ENCODE measurements at regions not wholly inside any gene's neighbourhood (a gene's known extent, or its start where the extent isn't known, plus 50 kb on each side); places are given as distances from the start of the nearest gene placed in this dataset.
"Not testable (repeated sequence)": the region's sequence is repeated elsewhere in the genome, so short reads cannot be mapped to it uniquely, and the experiment has no call there.

DNA sequence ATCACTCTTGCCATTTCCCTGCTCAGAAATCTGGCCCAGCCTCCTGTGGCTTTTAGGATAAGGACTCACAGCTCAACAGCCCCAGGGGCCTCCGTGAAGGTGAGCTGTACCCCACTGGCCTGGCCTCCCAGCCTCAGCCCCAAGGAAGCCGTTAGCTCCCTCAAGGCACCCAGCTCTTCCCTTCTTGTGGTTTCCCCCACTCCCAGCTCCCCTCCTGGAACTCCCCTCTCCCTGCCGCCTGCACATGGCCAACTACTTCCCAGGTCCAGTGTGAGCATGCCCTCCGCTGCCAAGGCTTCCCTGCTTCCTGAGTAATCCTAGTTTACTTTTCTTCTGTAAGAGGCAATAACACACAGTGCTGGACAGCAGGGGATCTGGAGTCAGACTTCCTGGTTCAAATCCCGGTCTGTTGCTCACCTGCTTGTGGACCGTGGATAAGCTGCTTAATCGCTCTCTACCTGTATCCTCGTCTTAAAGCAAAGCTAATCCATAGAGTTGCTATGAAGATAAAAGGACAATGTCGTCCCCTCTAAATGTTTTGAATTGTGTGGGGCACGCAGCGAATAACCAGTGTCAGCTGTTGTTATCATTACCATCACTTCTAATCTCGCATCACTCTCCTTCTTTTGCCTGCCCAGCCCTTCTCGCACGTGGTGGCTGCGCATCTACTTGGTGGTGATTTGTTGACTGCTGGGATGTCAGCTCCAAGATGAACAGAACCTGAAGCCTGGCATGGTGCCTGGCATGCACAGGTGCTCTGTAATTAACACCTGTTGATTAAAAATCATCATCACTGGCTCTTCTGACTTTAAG is 86.6 kb downstream of the C5orf15 start:
- DNase-seq: no peak

DNA sequence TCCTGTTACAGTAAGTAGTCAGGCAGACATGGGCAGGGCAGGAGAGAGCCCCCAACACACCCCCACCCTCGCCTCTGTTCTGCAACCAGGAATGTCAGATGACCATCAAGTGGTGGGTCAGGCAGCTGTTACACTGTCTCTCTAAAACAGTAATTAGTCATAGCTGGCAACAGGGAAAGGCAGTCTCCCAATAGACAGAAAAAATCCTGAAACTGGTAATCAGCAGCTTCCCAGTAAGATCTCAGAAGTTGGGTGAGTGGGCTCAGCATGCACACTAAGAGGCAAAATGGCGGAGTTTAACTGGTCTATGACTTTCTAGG is 90.2 kb downstream of the C5orf15 start:
- no peak for DNase-seq

DNA sequence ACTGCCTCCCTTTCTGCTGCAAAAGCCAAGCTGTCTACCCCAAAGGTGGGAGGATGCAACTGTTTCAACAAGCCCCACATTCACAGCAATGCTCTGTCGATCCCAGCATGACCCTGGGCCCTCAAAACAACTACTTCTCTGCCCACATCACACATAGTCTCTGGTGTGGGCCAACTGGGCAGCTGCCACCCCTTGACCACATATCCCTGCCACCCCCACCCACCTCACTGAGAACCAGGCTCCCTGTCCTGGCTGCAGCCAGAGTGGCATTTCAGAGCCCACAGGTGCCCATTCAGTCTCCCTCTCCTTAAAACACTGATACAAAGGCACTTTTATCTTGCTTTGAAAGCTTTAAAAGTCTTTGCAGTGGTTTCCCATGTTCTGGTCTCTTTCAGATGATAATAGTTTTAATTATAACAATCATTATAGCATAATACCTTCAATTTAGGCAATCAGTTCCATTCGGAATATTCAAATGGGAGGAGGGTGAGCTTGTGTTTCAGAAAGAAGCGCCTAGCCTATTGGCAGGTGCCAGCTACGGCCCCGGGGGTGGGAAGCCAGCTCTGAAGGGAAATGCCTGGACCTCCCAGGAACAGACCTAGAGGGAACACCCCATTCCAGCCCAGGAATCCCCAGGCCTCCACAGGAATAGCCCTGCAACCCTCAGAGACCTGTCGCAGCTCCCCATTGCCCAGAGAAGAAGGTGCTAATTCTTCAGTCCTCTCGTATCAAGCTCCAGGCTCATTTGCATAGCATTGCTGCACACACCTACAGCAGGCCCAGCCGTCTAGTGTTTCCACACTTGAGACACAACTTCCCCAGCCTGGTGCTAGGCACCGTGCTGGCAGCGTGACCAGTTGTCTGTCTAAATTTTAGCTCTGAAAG is 90.8 kb downstream of the C5orf15 start:
- DNase-seq: no peak

DNA sequence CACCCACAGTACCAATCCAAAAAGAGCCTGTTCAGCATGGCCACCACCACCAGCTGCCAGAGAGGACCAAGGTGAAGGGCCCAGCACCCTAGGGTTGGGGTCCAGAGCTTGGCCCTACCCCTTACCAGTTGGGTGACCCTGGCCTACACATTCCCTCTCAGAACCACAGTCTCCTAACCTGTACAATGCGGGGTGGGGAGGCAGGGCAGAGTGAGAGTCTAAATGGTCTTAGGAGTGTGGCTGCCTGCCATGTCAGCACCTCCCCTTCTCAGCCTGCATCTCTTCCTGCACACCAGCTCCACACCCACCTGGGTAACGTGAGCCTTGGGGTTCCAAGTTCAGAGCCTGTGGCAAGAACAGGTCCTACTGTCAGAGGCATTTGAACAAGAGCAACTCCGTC is 92.2 kb downstream of the C5orf15 start:
- no peak for DNase-seq

DNA sequence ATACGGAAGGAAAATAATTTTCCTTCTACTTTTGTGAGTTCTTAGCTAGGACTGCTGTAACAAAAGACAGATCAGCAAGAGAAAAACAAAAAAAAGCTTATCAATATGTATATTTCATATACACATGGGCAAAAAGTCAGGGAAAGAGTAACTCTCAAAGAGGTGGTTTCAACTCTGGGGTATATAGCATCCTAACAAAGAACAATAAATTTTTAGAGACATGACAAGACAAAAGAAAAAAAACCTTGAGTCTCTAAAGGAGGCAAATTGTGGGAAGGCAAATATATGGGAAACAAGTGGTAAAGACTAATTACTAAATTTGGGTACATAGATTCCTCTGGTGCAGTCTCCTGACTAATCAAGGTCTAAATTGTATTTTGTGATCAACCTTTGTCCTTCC is 93.2 kb downstream of the C5orf15 start:
- no peak for DNase-seq

DNA sequence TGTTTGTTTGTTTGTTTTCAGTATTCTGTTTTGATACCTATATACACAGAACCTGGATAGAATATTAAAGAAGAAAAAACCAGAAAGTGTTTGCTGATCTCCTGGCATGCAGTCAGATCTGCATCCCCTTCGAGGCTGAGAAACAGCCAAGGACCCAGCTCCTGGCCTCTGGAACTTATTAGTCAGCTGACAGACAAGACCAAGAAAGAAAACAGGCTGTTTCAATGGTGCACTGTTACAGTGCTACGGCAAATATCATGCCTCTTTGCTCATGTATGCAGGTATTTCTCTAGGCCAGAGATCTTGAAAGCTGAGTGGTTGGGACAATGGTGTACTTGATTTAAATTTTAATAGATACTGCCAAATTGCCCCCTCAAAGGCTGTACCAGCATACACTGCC is 95.0 kb downstream of the C5orf15 start:
- DNase-seq: no peak

DNA sequence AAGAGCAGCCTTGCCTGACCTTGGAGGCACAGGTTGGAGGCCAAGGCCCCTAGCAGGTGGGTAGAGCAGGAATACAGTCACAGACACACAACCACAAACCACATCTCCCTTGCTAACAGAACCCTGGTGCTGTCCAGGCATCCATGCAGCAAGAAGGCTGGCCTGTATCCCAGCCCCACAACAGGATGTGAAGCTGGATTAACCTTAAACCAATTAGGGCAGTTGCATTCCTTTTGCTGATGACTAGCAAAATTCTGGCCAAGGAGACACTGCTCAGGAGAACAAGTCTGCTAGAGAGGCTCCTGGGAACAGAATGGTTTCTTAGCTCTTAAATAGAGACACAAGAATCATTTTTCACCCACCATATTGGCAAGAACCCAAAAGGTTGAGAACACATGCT is 97.8 kb downstream of the C5orf15 start:
- no peak for DNase-seq

DNA sequence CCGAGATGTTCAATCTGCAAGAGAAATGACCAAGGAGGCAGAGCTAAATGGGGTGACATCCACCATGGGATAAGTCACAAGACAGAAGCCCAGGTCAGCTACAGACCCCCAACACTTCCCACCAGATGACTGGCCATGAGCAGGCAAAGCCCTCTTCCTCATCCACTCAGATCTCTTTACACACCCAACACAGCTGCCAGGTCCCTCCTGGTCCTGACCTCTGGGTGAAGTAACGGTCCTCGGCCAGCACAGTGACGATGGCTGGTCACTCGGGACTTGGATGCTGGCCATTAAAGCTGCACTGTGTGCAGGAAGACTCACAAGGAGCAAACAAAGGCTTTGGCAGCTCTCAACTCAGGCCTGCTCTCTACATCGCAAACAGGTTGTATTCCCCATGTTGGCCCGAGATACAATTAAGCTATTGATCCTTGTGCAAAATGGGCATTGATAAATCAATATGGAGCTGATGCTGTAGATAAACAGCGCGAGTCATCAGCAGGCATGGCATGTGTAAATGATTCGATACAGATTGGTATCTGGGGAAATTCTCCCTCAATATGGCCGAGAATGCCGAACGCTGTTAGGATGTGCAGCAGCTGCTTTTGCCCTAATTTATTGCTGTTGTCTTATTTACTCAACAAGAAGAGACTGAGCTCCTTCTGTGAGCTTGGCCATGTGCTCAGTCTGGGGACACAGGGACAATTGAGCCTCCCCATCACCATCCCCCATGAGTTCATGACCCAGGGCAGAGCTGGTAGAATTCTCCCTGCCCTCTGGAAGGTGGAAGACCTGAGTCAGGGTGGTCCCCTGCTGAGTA is 98.7 kb downstream of the C5orf15 start:
- no peak for DNase-seq

DNA sequence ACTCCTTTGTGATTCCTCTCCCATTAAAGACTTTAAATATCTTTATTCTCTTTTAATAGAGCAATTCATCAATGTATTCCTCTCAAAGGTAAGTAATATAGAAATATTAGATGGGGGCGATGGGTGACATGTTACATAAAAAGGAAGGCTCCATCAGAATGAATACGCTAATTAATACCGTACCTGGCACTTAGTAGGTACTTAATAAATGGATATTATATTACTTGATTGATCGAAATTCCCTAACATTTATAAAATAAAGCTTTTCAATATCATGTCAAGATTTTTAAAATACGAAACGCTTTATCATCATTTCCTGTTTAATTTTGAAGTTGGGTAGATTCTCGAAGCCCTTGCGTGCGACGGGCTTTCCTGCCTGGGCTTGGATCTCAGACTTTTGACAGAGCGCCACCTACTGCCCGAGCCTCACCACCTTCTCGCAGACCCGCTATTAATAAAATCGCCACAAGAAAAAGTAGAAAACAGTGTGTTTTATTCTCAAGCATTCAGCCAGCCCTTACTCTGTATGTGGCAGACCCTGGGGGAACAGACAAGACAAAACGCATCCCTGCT is 99.4 kb downstream of the C5orf15 start:
- peak; percentile 89 for DNase-seq

DNA sequence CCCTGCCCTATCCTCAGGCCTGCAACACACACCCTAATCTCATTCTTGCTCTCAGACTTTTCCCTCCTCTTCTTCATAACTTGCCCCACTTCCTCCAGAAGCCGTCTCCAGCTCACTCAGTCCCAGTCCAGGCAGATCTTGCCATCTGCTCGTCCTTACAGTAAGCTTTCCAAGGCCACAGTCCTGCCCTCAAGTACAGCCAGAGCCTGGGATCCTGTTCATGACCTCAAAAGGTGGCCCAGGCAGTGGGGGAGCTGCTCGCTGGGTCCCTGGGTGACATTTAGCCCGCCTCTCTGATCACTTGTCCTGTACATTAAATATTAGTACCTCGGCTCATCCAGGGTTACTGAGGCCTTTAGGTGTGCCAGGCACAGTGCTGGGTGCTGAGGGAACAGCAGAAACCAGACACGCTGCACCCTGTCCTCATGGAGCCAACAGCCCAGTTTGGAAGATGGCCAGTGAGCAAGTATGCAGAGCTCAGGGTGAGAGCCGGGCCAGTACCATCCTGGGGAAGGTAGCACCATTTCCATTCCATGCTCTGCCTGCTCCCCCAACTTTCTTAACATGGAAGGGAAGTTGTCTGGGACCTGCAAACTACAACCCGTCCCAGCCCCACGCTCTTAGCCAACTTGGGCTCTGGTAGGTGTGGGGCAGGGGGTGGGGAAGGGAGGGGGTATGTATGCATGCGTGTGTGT is 100.4 kb downstream of the C5orf15 start:
- DNase-seq: no peak

DNA sequence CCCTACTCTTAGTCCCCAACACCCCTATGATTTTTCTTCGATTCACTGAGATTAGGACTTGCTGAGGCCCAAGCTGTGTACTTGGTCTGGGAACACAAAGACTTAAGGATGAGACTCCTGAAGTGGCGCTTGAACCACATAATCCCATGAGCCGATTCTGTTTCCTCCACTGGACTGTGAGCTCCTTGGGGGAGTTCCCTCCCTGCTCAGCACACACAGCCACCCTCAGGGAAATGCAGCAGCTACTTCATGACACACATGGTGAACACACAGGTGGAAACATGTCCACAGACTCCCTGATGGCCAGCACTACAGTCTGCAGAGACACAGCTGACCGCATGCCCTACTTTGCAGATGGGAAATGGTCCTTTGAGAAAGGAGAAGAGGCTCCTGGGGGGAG is 101.1 kb downstream of the C5orf15 start:
- DNase-seq: no peak

DNA sequence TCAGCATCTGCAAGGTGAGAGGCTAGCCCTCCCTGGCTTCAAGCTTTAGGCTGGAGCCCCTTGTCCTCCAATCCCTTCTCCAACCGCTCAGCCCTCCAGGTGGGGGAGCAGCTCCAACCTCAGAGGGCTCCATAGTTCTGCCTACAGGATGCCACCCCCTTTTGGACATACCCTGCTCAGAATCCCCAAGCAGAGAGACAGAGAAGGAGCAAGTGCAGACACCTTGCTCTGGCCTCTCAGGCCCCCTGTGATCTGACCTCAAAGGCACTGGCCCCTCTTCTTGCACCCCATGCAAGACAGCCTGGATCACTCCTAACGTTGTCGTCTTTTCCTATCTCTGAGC is 101.6 kb downstream of the C5orf15 start:
- no peak for DNase-seq

DNA sequence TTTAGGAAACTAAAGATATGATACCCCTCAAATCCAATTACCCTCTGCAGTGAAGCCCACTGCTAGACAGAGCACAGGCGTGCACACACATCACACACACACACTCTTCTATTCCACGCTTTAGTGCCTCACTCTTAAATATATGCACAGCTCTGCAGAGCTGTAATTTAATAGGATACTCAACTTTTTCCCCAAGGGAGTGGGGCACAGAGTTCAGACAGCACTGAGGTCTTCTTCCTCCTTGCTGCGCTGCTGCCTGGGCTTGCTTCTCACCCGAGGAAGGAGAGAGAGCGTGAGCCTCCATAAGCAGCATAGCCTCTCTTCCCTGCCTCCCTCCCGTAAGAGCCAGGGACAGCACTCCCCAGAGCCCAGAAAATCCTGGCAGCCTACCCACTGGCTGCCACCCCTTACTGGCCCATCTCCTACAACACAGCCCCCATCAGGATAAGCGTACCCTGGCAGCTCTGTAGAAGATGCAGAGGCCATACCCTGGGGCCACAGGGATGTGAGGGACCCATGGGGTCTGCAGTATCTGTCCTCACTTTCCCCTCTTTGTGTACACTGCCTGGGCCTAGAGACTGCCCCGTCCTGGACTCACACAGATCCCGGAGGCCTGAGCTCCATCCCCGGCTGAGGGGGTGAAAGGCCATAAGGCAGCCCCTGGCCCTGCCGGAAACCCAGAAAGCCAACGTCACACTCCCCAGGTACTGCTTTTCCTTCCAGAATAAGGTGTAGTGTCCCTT is 102.1 kb downstream of the C5orf15 start:
- DNase-seq: no peak

DNA sequence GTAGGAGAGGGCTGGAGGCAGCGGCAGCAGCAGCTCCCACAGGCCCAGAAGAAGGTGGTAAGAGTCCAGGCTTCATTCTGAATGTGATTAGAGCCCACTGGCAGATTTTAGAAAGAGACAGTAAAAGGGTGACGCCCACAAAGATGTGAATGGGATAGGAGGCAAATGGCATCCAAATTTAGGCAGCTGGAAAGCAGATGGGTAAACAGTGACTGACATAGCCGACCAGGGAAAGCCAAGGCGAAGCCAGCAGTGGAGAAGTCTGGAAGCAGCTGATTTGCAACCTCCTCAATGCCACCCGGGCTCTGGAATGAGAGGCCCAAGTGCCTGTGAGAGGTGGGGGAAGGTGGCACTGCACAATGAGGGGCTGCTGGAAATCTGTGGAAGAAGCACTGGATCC is 103.3 kb downstream of the C5orf15 start:
- DNase-seq: no peak

DNA sequence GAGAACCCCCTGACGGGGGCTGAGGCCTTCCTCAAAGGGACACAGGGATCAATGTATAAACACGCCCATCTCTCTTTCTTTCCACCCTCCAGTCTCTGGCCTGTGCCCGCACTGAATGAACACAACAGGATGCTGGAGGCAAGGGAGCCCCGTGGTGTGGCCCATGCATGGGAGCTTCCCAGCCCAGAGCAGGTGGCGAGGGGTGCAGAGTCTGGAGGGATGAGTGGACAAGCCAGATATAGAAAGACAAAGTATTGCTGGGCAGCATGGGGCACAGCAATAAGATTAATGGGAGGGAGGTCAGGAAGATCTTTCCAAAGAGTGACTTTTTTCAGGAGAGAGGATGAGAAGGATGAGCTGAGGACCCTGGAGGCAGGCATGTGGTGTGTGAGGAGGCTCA is 103.7 kb downstream of the C5orf15 start:
- no peak for DNase-seq

DNA sequence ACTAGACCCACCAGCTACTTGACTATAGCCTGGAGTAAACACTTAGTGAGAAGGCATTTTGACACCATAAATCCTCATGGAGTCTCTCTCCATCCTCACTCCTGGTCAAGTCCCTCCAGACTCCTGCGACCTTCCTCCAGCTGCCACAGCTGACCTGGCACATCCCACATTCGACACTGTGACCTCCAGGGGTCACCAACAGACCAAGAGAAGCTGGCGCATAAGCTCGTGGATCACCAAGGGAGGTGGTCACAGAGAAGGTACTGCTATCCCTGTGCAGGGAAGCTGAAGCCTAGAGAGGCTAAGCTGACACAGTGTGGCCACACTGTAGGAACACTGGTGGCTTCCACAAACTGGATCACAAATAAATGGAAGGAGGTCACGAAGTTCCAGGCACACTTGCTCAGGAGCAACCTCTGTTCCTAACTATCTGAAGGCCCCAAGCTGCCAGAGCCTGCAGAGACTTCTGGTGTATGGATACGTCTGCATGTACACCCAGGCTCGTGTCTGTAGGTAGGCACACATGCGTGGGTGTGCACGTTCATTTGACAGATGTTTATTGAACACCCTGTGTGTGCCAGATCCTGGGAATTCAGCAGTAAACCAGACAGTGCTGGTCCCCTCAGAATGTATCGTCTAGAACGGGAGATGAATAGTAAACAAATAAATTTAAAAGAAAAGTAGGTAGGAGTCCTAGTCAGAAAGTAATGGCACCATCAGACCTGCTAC is 104.4 kb downstream of the C5orf15 start:
- no peak for DNase-seq

DNA sequence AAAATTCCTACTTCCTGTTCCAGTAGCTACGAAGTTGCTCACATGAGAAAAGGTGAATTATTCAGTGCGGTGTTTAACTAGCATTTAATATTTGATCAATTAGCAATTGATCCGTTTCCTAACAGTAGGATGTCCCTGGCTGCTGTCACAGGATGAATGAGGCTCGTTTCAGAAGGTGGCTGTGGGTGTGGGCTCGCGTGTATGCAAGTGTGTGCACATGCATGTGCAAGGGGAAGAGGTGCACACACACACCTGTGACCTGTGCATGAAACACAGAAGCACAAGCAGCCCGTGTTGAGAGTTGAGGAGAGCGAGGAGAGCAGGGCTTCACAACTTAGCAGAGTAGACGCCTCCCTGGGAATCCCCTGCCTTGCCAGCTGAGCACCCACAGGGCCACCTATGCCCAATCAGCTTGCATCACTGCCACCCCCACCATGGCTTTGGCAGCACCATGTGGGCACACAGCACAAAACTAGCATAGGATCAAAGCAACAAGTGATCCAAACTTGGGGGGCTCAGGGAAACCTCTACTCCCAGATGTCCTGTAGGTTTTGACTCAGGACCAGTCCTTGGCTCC is 107.2 kb downstream of the C5orf15 start:
- no peak for DNase-seq

DNA sequence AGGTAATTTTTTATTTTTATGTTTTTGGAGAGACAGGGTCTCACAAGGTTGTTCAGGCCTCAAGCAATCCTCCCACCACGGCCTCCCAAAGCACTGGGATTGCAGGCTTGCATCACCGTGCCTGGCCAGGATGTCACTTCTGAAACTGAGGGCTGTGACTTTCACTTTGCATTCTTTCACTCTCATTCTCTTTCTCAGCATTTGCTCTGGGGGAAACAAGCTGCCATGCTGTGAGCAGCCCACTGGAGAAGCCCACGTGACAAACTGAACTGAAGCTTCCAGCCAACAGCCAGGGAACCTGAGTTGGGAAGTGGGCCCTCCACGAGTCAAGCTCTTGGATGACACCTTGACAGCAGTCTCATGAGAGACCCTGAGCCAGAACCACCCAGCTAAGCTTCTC is 109.4 kb downstream of the C5orf15 start:
- no peak for DNase-seq

DNA sequence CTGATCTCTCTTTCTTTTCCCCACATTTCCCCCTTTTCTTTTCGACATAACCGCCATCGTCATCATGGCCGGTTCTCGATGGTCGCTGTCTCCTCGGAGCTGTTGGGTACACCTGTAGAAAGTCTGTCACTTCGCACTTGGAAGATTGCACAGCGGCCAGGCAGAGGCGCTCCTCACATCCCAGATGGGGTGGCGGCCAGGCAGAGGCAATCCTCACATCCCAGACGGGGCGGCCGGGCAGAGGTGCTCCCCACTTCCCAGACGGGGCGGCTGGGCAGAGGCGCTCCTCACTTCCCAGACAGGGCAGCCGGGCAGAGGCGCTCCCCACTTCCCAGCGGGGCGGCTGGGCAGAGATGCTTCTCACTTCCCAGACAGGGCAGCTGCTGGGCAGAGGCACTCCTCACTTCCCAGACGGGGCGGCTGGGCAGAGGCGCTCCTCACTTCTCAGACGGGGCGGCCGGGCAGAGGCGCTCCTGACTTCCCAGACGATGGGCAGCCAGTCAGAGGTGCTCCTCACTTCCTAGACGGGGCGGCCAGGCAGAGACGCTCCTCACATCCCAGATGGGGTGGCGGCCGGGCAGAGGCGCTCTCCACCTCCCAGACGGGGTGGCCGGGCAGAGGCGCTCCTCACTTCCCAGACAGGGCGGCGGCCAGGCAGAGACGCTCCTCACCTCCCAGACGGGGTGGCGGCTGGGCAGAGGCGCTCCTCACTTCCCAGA is 110.7 kb downstream of the C5orf15 start:
- DNase-seq: not testable (repeated sequence)

DNA sequence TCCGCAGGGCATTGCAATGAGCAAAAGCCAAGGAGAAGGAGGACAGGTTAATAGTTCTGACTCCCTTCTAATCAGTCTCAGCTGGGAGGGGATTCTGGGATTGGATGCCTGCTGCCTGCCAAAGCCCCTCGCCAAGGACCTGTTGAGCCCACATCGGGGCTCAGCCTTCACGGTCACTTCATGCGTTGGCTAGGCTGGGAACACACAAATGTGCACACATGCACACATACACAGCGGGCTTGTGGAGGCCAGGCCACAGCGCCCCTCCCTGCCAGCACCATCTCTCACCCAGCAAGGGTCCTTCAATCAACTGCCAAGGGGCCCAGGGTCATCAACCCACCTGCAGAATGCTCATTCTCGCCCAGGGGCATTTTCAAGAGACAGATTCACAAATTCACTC is 113.9 kb downstream of the C5orf15 start:
- no peak for DNase-seq
